ENCODE measurements at regions not wholly inside any gene's neighbourhood (a gene's known extent, or its start where the extent isn't known, plus 50 kb on each side); places are given as distances from the start of the nearest gene placed in this dataset.
"Not testable (repeated sequence)": the region's sequence is repeated elsewhere in the genome, so short reads cannot be mapped to it uniquely, and the experiment has no call there.

DNA sequence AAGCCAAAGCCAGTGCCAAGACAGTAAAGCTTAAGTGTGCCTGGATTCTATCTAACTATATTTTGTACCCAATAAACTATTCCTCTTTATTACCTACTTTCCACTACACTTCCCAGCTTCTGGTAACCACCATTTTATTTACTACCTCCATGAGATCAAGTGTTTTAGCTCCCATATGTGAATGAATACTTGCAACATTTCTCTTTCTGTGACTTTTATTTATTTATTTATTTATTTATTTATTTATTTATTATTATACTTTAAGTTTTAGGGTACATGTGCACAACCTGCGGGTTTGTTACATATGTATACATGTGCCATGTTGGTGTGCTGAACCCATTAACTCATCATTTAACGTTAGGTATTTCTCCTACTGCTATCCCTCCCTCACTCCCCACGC, 582.1 kb downstream of the AMY1C start:
- no peak for DNase-seq

DNA sequence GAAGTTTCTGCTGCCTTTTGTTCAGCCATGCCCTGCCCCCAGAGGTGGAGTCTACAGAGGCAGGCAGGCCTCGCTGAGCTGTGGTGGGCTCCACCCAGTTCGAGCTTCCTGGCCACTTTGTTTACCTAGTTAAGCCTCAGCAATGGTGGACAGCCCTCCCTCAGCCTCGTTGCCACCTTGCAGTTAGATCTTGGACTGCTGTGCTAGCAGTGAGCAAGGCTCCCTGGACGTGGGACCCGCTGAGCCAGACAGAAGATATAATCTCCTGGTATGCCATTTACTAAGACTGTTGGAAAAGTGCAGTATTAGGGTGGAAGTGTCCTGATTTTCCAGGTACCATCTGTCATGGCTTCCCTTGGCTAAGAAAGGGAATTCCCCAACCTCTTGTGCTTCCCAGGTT, 588.2 kb downstream of the AMY1C start:
- not testable (repeated sequence) for DNase-seq

DNA sequence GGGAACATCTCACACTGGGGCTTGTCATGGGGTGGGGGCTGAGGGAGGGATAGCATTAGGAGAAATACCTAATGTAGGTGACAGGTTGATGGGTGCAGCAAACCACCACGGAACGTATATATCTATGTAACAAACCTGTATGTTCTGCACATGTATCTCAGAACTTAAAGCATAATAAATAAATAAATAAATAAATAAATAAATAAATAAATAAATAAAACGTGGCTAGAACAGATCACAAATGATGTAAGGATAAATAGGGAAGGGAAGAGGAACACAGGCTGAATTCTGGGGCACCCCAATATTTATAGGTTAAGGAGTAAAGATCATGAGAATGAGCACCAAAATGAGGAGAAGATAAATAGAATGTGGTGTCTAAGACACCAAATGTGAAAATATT, 592.2 kb downstream of the AMY1C start:
- no peak for DNase-seq

DNA sequence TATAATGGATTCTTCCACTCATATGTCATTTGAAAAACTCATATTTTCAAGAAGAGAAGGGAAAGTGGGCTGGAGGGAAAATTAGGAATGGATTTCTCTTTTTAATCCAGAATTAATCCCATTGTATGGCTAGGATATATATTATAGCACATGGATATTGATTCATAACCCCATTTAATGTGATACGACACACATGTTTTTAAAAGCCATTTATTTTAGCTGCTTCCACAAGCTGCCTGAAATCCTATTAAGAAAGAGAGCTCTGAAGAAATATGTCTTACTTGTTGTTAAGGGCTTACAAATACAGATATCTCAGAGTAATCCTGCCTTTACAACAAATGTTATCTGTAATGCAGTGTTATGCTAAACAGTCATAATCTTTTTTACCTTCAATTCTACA, 598.6 kb downstream of the AMY1C start:
- DNase-seq: no peak

DNA sequence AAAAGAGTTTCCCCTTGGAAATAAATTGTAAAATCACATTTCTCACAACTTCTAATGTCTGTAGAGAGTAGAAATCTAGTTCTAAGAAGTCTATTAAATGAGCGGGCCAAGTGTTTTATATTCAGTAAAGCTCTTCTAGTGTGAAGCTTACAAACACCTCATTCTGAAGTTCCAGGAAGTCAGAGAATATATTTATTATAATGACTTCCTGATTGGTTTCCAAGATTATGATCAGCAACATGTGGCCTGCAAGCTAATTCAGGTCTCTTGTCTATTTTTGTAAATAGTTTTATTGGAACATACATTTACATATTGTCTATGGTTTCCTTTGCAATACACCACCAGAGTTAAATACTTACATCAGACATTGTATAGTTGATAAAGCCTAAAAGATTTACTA, 603.9 kb downstream of the AMY1C start:
- DNase-seq: no peak

DNA sequence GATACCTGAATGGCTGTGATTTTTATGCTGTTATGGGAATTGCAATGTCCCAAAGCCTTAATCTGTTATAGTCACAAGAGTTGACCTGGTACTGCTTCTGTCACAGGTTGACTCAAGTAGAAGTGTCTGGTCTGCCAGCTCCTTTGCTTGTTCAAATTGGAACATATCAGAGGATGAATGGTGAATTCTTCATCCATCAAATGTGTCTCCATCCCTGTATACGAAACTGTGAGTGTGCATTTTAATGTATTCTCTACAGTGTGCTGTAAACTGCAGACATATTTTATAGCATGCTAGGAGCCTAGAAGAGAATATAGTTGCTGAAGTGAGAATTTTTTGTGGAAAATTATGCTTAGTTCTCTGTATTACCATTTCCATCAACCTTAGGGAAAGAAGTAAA, 608.4 kb downstream of the AMY1C start:
- DNase-seq: no peak

DNA sequence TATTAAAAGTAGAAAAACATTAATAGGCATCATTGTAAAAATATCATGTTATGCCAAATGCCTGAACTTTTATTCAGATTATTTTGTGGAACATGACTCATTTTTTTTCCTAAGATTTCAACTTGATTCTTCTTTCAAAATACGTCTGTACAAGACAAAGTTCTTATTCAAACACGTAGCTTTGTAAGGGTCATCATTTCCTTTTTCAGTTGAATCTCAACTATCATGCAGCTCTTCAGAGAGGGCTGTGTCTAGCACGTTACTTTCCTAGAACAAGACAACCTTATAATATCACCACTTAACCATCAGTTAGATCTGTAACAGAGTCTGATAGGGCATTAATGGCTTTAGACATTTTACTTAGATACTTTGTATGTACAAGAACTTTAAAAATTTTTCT, 608.9 kb downstream of the AMY1C start:
- DNase-seq: no peak

DNA sequence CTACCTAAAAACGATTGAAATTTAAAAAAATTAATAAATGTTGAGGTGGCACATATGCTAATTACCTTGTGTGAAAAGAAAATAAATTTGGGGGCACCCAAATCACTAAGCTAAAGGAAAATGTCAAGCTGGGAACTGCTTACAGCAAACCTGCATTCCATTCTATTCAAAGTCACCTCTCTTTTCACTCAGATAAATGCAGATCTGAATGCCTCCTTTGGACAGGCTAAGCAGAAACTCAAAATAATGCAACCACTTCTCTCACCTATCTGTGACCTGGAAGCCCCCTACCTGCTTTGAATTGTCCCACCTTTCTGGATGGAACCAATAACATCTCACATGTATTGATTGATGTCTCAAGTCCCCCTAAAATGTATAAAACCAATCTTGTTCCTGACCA, 628.7 kb downstream of the AMY1C start:
- no peak for DNase-seq

DNA sequence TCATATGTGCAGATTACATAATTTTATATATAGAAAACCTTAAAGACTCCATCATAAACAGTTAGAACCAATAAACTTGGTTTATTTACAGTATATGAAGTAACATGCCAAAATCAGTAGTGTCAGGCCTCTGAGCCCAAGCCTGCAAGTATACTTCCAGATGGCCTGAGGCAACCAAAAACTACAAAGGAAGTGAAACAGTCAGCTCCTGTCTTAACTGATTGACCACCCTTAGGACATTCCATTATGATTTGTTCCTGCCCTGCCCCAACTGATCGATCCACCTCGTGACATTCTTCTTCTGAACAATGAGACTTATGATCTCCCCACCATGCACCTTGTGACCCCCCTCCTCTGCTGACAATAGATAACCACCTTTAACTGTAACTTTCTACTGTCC, 630.3 kb downstream of the AMY1C start:
- no peak for DNase-seq

DNA sequence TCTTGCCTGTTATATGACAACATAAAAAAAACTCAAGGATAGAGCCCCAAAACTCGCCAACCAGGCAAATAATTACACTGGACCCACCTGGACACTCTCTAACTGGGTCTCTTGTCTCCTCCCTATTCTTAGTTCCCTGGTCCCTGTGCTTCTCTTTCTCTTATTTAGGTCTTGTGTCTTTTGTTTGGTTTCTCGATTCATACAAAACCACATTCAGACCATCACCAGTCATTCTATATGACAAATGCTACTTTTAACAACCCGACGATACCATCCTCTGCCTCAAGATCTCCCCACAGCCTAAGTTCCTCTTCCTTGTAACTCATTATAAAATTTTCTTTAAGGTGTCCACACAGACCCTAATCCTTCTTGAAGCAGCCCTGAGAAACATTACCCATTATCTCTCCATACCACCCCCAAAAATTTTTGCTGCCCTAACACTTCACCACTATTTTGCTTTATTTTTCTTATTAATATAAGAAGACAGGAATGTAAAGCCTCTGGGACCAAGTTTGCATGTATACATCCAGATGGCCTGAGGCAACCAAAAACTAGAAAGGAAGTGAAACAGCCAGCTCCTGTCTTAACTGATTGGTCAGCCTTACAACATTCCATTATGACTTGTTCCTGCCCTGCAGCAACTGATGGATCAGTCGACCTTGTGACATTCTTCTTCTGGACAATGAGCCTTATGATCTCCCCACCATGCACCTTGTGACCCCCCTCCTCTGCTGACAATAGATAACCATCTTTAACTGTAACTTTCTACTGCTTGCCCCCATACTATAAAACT, 638.2 kb downstream of the AMY1C start:
- no peak for DNase-seq

DNA sequence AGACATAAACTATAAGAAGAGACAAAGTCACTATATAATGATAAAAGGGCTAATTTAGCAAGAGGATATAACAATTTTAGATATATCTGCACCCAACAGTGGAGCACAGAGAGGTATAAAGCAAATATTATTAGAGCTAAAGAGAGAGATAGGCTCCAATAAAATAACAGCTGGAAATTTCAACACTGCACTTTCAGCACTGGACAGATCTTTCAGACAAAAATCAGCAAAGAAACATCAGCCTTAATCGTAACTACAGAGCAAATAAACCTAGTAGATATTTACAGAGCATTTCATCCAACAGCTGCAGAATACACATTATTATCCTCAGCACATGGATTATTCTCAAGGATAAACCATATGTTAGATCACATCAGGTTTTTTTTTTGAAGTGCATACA, 642.9 kb downstream of the AMY1C start:
- no peak for DNase-seq

DNA sequence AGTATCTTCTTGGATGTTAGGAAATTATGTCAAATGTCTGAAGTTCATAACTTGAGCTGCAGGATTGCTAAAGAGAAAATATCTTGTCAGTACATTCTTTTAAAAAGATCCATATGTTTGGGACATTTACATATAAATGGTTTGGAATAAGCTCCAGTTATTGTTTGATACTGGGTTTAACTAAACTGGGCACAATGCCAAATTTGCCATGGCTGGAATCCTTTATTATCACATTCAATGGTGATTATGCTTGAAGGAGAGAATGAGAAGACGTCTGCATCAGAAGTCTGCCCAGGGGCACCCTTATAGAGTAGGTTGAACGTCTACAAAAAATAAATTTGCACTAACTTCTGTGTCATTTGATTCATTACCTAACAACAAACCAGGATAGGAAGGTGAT, 652.5 kb downstream of the AMY1C start:
- DNase-seq: no peak

DNA sequence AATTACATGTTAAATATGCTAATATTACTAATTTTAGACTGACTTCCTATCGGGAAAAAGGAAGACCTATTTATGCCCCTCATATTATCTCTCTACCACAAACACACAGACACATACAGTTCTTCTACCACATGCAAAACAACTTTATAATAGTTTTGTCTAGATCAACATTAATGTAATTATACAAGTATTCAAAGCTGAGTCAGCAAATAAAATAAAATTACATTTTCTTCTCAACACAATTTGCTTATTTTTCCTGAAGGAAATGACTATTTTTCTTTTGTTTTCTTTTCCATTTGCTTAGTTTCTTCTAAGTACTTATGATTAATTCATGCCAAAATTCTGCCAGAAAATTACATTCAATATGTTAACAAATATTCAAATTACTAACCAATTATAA, 654.2 kb downstream of the AMY1C start:
- DNase-seq: no peak

DNA sequence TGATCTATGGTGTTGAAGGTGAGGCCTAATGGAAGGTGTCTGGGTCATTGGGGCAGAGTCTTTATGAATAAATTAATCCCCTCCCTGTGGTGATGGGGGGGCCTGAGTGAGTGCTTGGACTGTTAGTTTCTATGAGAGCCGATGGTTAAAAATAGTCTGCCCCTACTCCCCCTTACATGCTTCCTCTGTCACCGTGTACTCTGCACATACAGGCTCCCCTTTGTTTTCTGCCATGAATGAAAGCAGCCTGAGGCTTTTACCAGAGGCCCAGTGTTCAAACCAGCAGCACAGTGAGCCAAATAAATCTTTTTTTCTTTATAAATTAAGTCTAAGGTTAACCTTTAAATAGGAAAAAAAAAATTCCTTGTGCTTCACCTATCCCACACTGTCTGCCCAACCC, 657.0 kb downstream of the AMY1C start:
- no peak for DNase-seq

DNA sequence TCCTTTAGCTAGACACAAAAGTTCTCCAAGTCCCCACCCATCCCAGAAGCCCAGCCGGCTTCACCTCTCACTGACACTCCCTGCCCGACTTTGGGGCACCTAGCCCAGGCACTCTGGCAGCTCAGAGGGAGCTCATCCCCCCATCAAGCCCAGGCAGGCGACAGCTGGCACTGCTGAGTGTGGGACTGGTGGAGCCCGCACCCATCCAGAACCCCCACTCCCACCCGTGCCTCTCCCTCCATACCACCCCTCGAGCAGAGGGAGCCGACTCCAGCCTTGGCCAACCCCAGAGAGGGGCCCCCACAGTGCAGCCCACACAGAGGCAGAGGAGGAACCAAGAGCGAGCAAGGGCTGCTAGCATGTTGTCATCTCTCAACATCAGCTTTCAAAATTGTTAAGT, 658.6 kb downstream of the AMY1C start:
- DNase-seq: no peak

DNA sequence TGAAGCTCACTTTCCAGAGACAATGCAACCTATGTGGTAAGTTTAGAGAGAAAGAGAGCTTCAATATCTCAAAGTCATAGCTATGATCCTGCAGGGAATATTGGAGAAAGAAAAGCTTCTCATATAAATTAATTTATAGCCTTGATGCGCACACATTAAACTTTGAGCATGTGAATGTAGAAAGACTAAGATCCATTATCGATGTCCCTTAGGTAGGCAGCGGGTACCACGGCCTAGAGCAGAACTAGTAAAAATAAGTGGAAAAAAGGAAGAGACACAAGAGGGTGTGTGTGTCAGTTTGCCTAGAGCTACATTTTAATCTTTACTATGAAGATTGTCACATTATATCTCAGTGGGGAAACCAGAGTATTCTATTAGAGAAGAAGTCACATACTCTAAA, 685.6 kb downstream of the AMY1C start:
- no peak for DNase-seq

DNA sequence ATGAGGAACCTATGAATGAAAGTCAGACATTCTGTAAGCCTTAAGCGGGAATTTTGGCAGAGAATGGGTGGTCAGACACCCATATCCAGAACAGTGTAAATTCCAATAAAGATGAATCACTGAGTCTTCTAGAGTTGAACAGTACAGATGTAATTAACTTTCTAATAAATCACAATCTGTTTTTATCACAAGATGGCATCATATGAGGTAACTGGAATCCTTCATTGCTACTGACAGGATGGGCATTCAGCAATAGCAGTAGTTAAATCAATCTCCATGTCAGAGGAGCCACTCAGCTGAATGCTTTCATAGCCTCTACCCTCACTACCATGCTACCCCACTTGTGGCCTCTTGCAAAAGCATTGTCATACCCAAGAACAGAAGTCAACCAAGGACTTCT, 690.3 kb downstream of the AMY1C start:
- DNase-seq: no peak

DNA sequence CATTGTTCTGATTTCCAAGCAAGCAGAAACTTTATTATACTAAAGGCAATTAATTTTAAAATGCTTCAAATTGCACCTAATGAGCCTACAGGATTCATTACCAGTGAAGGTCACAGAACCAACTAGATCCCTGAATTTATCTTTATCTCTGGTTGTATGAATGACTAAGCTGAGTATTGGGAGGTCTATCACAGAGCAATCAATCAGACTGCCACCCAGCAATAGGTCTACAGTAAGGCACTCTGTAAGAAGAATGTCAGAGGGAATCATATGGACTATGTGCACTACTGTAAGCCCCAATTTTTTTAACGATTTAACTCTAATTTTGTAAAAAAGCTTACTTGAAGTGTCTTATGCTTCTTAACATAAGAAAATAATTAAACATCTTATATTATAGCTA, 707.0 kb downstream of the AMY1C start:
- DNase-seq: no peak

DNA sequence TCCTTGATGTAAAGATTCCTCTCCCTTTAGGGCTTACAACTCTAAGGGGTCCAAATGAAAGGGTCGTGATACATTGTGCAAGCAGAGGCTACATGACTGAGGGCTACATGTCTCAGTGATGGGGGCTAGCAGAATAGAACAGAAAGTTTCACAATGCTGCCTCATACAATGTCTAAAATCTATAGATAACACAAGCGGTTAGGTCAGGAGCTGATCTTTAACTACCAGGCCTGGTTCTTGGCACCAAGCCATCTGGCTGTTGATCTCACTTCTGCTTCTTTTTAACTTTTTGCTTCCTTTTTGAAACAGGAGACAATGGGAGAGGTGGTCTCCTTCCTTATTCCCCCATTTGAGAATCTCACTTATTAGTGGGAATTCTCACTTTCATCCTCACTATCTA, 710.2 kb downstream of the AMY1C start:
- no peak for DNase-seq

DNA sequence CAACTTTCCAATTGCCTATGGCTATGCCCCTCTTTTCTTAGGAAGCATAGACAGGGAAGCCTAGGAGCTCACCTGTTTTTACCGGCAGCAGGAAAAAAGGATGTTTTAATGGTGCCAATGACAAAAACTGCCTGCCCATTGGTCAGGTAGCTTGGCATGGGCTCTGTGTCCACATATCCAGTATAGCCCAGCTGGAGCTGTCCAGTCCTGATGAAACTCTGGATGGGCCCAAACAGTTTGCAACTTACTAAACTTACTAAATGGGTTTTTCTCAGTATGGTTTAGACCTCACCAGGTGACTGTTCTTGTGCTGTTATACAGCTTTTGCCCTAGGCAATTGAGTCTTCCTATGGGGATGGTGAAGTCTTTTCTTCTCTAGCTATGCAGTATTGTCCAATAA, 711.2 kb downstream of the AMY1C start:
- DNase-seq: no peak

DNA sequence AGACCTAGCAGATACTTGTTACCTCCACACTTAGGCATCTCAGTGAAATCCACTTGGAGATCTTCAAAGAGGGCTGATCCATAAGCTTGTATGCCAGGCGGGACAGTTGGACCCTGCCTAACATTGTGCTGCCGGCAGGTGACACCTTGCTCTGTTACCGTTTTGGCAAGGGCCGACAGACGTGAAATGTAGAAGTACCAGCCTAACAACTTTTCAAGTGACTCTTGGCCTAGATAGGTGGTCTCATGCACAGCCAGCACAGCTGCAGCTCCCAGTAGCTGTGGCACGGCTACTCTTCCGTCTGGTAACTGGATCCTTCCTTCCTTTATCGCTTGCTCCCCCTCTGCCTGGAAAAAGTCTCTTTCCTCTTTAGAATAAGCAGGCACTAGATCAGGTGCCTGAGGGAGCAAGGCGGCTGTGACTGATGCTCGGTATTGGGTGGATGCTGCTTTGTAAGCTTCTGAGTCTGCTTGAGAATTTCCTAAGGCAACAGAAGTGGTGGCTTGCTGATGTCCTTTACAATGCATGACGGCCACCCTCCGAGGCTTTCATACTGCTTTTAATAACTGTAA, 713.5 kb downstream of the AMY1C start:
- DNase-seq: no peak

DNA sequence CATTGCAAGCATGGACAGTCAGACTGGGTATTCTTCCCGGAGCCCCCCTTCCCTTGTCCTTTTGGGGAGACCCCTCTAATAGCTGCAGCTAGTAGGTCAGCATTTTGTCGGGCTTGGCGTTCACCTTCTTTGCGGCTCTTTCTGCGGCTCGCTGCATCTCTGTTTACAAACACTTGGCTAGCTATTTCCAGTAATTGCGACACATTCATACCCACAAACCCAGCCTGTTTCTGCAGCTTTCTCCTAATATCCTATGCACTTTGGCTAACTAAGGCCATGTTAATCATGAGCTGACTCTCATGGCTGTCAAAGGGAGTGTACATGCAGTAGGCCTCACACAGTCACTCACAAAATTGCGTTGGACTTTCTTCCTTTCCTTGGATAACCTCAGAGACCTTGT, 716.4 kb downstream of the AMY1C start:
- no peak for DNase-seq

DNA sequence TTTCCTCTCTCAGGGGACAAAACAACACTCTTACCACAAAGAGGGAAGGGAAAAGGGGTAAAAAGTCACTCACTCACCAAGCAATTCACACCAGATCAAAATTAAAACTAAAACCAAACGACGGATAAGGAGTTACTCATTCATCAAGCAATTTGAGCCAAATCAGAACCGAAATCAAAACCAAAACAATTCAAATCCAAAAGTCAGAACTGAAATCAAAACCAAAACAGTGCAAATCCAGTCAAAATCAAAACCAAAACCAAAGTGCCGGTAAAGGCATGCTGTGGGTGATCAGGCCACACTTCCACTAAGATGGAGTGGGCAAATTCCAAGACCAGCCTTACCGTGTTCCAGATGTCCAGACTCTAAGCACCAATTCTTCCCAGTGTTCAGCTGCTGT, 717.9 kb downstream of the AMY1C start:
- DNase-seq: no peak

DNA sequence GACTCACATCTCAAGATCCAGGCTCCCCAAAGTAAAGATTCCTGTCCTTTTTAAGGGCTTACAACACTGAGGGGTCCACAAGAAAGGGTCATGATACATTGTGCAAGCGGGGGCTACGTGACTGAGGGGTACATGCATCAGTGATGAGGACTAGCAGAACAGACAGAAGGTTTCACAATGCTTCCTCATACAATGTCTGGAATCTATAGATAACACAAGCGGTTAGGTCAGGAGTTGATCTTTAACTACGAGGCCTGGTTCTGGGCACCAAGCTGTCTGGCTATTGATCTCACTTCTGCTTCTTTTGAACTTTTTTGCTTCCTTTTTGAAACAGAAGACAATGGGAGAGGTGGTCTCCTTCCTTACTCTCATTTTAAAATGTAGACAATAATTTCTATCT, 718.6 kb downstream of the AMY1C start:
- DNase-seq: no peak

DNA sequence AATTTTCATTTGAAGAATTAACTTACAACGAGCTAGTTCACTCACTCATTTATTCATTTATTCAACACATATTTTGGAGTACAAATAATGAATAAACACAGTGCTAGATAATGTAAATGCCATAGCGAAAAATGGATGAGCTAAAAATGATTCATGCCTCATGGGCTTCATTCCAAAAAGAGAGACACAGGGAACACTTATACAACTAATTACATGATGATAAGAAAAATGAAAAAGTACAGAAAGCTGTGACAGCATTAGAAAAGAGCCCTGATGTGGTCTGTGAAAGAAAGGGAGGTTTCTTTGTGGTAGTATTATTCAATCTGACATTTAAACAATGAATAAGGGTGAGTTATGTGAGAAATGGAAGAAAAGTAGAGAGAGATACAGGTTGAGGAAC, 726.4 kb downstream of the AMY1C start:
- DNase-seq: no peak

Measured in NCI-H526 treated with DMSO at 0.1 percent for 48 hours (cell line).